ENCODE measurements at regions not wholly inside any gene's neighbourhood (a gene's known extent, or its start where the extent isn't known, plus 50 kb on each side); places are given as distances from the start of the nearest gene placed in this dataset.
"Not testable (repeated sequence)": the region's sequence is repeated elsewhere in the genome, so short reads cannot be mapped to it uniquely, and the experiment has no call there.

DNA sequence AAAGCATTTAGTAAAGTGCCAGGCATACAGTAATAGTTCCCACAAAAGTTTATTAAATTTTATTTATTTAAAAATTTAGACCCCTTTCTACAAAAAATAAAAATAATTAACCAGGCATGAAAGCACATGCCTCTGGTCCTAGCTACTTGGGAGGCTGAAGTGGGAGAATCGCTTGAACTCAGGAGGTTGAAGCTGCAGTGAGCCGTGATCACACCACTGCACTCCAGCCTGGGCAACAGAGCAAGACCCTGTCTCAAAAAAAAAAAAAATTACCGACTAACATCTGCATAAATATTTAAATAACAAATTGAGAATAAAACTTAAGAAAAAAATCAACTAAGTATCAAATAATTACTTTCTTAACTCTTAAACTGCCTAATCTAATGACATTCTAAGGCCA lies 64.3 kb upstream of the TRIM24 start (continued):
- TF ChIP-seq SRF (IDR thresholded peaks at IDR 0.05; ENCODE audit: low read depth) (no peak), JUND (IDR thresholded peaks at IDR 0.05) (no peak), SP1 (IDR thresholded peaks at IDR 0.05; ENCODE audit: low read depth) (no peak)

DNA sequence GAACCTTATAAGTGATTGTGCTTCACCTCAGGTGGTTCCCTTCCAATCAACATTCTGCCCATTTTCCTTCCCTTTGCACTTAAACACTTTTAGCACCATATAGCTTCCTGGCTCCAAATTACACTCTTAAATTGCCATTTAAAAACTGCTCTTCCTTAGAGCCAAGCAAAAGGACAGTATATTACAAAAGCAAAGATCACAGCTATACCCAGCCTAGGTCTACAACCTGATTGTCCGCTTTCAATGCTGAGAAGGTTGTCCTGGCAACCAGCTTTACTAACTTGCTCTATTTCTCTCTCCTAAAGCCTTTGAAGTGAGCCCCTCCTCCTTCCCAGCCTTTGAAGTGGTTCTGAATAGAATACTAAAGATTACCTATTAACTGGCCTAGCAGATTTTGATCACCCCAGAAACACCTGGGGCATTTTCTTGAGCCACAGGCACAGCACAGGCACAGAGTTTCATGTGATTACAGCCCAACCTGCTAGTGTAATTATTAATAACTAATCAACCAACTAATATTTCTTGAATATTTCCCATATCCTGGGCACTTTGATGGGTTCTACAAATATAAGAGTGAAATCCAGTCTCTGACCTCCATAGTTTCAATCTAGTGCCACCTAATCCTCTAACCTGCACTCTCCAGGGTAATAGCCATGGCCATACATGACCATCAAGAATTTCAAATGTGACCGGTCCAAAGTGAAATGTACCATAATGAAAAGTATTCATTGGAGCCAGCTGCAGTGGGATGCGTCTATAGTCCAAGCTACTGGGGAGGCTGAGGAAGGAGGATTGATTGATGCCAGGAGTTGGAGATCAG lies 63.6 kb upstream of the TRIM24 start:
- ChIA-PET CTCF (no interaction called here), POLR2A (interaction anchor here (1.0 kb wide), 1 partner anchor 10 kb away, joined by 3 read pairs; no protein-coding TSS in a partner anchor), RAD21 (ENCODE audit: low non-redundant PET in 1 of 2, low total read pairs in 2 of 2, uncharacterized antibody in 2 of 2, unreplicated experiment in 2 of 2) (interaction anchor here in 1 of 2 experiments (0.6 kb wide), 1 partner anchor 401 kb away, joined by 3 read pairs; no protein-coding TSS in a partner anchor)
- ATAC-seq (peak; percentile 30; the same call in 1 of the 2 replicates), DNase-seq (ENCODE audit: low read depth, low spot score) (no peak)
- H3K9ac ChIP-seq (ENCODE audit: low read length) = no peak overlapping the region
- TF ChIP-seq TCF7L2 (IDR thresholded peaks at IDR 0.05; ENCODE audit: borderline replicate concordance, extremely low read depth, insufficient read depth, insufficient read length) (peak; percentile 52), EZH2phosphoT487 (IDR thresholded peaks at IDR 0.05; ENCODE audit: borderline replicate concordance) (no peak)
- no peaks in the 10 kb centered on the region for H3K36me3 ChIP-seq (ENCODE audit: control insufficient read depth in 1 of 2, insufficient read depth in 2 of 2, low read length in 2 of 2)
- H3K27me3 ChIP-seq (ENCODE audit: insufficient read depth, low read length) = no peaks in the 10 kb centered on the region
- H4K20me1 ChIP-seq (ENCODE audit: insufficient read depth) = no peaks in the 10 kb centered on the region
- H3K4me2 ChIP-seq (ENCODE audit: low read length) = peak overlapping the region; percentile 6; the same call in 1 of the 2 replicates
- no peaks in the 10 kb centered on the region for H3K9me2 ChIP-seq (ENCODE audit: insufficient read depth)
- no peaks in the 10 kb centered on the region for H3K79me2 ChIP-seq (ENCODE audit: insufficient read depth, low read length)
- no peak overlapping the region for H3K27ac ChIP-seq (ENCODE audit: low read depth, low read length)
- H3K4me1 ChIP-seq (ENCODE audit: control insufficient read depth in 1 of 2, insufficient read depth in 2 of 2, low read length in 2 of 2) = peaks cover 0 to 8% of the 10 kb centered on the region in 2 experiments; a peak in 2 of 4 replicates
- H3K9me3 ChIP-seq (ENCODE audit: control insufficient read depth in 1 of 2, insufficient read depth in 1 of 2, low read depth in 1 of 2, low read length in 2 of 2) = no peaks in the 10 kb centered on the region
- H3K4me3 ChIP-seq (replicated peaks in 1 of 2; ENCODE audit: low read depth in 1 of 2, low read length in 2 of 2) = no peak overlapping the region
- no peak overlapping the region for H2AFZ ChIP-seq (ENCODE audit: low read depth, low read length, poor library complexity, severe bottlenecking)
- BruUV-seq (replicated peaks) = no TSS peak
- intact Hi-C loops (cut with micrococcal nuclease) = no loop called here

DNA sequence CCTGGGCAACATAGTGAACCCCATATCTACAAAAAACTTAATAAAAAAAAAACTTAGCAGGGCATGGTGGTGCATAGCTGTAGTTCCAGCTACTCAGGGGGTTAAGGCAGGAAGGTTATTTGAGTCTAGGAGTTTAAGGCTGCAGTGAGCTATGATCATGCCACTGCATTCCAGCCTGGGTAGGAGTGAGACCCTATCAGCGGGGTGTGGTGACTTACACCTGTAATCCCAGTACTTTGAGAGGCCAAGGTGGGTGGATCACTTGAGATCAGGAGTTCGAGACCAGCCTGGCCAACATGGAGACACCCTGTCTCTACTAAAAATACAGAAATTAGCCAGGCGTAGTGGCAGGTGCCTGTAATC lies 63.0 kb upstream of the TRIM24 start:
- RAD21 ChIA-PET (ENCODE audit: low non-redundant PET in 1 of 2, low total read pairs in 2 of 2, uncharacterized antibody in 2 of 2, unreplicated experiment in 2 of 2) = interaction anchor here in 1 of 2 experiments (0.6 kb wide), 1 partner anchor 400 kb away, joined by 3 read pairs; no protein-coding TSS in a partner anchor
- POLR2A ChIA-PET; H3K27ac ChIP-seq (ENCODE audit: low read depth, low read length); H2AFZ ChIP-seq (ENCODE audit: low read depth, low read length, poor library complexity, severe bottlenecking); H4K20me1 ChIP-seq (ENCODE audit: insufficient read depth); H3K4me1 ChIP-seq (ENCODE audit: control insufficient read depth in 1 of 2, insufficient read depth in 2 of 2, low read length in 2 of 2); H3K79me2 ChIP-seq (ENCODE audit: insufficient read depth, low read length); H3K9me2 ChIP-seq (ENCODE audit: insufficient read depth); intact Hi-C loops (cut with micrococcal nuclease); BruUV-seq (replicated peaks); H3K27me3 ChIP-seq (ENCODE audit: insufficient read depth, low read length); H3K9me3 ChIP-seq (ENCODE audit: control insufficient read depth in 1 of 2, insufficient read depth in 1 of 2, low read depth in 1 of 2, low read length in 2 of 2); H3K4me2 ChIP-seq (ENCODE audit: low read length); DNase-seq (ENCODE audit: low read depth, low spot score); H3K4me3 ChIP-seq (replicated peaks in 1 of 2; ENCODE audit: low read depth in 1 of 2, low read length in 2 of 2); CTCF ChIA-PET; ATAC-seq; H3K9ac ChIP-seq (ENCODE audit: low read length); H3K36me3 ChIP-seq (ENCODE audit: control insufficient read depth in 1 of 2, insufficient read depth in 2 of 2, low read length in 2 of 2): not testable (repeated sequence)

All from HCT116 (cell line).